Central memory CD4-positive, alpha-beta T cell (primary cell): ENCODE measurements at regions not wholly inside any gene's neighbourhood (a gene's known extent, or its start where the extent isn't known, plus 50 kb on each side); places are given as distances from the start of the nearest gene placed in this dataset.
A peak's percentile ranks its signal among the peaks of the same experiment; 100 is the strongest.
"Not testable (repeated sequence)": the region's sequence is repeated elsewhere in the genome, so short reads cannot be mapped to it uniquely, and the experiment has no call there.

ENCODE experiments used
- DNase-seq: peaks from one replicate; pipeline ENCODE4 v3.0.0; 2022

DNA sequence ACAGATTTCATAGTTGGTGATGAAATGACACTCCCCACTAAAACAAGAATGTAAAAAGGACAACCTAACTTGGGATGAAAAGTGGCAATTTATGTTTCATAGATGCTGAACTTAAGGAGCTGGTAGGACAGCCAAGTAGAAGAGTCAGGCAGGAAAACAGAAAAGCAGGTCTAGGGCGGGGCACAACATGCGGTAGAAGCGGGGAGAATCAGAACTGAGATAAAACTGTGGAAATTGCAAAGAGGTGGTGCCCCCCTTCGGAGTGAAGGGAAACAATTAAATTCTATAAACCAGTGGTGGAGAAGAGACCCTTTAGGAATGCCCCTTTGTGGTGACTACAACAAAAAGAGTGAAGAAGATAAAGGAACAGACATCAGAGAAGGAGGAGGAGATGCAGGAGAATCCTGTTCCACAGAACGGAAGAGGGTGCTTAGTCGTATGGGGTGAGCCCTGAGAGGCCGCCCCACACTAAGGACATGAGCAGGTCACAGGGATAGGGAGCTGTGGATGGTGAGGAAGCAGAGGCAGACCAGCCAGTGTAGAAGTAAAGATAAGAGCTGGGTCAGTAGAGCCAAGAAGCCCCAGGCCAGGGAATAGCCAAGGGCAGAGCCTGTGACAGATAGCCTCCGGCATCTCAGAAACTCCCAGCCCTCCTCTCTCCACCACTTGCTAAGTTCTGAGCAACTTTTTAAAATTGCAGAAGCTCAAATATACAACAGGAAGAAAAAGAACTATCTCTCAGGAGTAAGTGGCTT, 100.3 kb upstream of the DOCK9 start:
- peak; percentile 7 for DNase-seq

DNA sequence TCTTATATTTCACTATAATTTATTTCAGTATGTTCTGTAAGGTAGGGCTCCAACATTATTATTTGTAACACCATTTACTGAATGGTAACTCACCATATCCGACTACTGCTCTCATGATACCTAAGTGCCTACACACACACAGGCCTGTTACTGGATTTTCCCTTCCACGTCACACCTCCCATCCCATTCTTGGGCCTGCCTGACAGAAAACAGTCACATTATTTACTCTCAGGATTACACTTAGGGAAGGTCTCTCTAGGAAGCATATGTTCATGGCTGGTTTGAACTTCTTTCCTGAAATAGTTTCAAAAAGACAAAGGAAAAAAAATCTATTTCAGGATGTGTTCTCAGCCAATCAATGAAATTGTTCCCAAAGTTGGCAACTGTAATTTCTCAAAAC, 102.3 kb upstream of the DOCK9 start:
- no peak for DNase-seq

DNA sequence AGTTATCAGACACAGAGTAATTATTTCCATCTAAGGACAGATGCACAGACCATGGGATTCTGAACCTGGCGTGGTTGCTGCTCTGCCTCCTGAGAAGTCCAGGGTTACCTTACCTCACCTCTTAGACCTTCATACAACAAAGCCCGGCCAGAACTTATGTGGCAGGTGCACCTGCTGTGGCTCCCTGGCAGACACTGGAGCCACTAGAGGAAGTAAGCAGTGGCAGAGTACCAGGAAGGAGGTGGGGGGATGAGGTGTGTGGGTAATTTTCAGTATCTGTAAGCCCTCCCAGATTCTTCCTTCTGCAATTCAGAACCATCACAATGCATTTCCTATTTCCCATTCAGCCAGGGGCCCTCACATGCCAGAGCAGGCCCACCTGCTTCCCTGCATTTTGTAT, 106.1 kb upstream of the DOCK9 start:
- peak; percentile 17 for DNase-seq

DNA sequence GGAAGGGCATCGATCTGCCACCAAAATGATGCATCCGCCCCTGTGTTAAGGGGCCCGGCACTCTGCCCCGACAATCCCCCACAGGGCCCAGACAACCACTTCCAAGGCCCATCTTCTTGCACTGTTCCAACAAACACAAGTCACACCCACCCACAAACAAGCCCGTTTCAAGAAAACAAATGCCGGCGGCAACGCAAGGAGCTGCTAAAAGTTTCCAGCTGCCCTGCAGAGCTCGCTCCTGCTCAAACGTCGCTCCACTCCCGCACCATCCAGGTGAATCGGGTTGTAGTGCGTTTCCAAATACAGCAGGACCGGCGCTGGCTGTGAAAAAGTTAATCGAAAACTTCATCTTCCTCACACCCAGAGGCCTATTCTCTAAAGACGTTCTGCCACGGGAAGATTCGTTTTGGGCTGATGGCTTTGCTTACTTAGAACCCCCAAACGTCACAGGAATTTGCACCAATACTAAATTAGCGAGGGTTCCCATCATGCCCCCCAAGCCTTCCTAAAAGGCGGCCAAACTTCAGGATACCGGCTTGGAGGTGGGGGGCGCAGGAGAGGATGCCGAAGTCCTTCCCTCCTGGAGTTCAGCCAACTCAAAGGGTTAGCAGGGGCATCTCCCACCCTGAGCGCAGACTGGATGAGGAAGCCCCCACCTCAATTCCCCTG, 107.4 kb upstream of the DOCK9 start:
- DNase-seq, result peak; percentile 38

DNA sequence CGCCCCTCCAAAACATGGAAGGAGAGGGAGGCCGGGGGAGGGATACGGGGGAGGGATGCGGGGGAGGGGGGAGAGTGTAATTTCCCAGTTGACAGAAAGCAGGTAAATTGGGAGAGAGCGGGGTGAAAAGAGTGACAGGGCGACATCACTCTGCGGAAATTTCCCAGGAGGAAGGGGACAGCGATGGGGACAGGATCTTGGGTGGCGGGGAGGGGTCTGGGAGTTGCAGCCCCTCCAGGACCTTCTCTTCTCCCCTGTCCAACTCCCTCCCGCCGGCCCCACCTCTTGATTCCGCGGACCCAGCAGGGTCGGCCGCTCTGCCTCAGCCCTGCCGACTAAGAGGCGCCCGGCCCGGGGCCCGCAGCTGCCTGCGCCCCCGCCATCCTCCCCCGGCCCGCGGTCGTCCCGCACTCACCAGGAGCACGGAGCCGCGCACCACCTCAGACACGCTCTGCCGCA, 108.0 kb upstream of the DOCK9 start:
- DNase-seq, result no peak

DNA sequence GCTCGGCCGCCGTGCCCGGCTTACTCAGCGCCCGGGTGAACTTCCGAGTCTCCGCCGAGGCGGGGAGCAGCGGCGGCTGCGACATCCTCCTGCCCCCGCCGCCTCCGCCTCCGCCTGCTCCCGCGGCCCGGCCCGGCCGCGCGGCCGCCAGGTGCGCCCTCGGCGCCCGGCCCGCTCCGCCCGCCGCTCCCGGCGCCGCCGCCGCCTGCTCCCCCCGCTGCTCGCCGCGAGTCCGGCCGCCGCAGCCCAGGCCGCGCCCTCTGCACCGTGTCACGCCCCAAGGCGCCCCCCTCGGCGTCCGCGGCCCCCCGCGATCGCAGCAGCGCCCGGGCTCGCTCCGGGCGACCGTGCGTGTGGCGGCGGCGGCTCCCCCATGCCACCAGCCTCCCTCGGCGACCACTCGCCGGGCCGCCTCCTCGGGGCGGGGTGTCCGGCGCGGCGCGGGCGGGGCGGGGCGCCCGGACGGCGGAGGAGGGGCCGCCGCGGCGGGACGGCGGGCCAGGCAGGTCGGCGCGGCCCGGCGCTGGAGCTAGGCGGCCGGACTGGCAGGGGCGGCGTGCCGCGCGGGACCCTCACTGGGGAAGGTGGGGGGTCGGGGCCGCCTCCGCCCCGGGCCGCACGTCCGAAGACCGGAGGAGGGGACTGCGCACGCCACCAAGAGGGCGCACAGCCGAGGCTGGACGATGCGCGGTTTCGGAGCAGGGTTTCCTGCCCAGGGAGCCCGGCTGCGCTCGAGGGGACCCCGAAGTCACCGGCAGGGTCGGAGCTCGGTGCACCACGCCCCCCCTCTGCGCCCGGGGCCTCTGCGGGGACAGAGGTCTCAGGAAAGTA, 108.6 kb upstream of the DOCK9 start:
- peak; percentile 77 for DNase-seq

DNA sequence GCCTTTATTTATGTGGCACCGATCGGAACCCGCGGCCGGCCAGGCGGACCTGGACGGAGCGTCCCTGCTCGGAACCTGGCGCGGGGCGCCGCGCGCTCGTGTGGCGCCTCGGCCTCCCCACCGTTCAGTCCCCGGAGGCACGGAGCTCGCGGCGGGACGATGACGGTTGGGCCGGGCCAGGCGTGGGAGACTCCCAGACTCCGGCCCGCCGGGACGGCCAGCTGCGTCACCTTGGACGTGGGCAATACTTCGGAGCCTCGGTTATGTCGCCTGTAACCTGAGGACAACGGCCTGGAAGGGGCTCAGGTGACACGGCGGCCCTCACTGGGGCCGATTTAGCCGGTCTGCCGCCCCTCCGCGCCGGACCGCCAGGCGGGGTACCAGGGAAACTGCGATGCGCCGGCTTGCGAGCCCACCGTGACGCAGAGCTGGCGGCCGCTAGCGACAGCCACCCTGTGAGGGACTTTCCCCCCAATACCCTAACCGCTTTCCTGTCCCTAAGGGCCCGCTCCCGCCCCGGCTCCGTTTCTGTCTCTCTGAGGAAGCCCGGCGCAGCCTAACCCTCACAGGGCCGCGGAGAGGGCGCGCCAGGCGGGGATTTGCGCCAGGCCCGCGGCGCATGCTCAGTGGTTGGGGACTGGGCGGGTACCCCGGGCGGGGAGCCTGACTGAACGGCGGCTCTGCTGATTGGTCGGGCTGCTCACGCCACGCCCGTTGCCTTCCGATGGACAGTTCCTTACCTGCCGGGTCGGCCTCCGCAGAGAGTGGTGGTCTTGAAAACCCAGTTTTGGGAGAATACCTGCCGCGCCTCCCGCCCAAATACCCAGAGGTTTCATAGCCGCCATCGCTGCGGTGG, 109.5 kb upstream of the DOCK9 start:
- DNase-seq, result peak; percentile 92

DNA sequence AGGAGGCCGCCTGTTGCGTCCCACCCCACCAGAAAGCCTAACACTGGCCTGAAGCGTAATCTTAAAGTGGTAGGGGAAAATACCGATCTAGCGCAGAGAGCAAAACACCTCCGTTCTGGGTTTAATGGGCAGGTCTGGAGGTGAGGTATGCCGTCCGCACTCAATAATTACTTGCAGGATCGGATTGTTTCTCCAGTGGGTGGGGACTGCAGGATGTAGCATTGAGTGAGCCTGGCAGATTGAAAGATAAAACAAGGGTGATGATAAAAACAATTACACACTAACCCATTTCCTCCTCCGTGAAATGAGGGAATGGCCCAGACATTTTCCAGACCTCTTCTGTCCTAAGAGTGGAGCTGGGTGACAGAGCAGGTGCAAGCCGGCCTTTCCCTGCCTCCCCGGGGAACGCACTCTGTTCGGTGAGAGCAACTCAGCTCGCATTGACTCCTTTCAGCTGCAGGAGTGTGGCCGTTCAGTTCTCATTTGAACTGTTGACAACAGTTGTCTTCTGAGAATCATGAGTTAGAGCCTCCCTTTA, 110.2 kb upstream of the DOCK9 start:
- no peak for DNase-seq

DNA sequence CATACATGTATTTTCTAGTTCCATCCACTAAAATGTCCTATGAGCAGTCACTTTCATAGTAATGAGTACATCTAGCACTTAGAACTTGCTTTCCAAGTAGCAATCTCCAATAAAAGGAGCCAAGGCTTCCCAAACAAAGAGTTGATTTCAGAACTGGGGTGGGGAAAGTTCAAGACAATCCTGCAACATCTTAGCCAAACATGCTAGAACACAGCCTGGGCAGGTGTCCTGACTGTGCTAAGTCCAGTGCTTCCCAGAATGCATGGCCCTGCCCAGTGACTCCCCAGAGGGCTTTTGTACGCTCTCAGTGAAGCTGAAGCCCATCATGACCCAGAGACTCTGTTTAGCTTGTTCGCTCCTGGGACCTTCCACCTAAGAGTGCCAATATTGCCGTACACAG, 106.7 kb upstream of the UBAC2 start:
- no peak for DNase-seq

DNA sequence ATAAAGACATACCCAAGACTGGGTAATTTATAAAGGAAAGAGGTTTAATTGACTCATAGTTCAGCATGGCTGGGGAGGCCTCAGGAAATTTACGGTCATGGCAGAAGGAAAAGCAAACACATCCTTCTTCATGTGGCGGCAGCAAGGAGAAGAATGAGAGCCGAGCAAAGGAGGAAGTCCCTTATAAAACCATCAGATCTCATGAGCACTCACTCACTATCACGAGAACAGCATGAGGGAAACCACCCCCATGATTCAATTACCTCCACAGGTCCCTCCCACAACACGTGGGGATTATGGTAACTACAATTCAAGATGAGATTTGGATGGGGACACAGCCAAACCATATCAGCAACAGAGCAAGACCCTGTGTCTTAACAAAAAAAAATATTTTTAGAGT, 98.8 kb upstream of the UBAC2 start:
- not testable (repeated sequence) for DNase-seq

DNA sequence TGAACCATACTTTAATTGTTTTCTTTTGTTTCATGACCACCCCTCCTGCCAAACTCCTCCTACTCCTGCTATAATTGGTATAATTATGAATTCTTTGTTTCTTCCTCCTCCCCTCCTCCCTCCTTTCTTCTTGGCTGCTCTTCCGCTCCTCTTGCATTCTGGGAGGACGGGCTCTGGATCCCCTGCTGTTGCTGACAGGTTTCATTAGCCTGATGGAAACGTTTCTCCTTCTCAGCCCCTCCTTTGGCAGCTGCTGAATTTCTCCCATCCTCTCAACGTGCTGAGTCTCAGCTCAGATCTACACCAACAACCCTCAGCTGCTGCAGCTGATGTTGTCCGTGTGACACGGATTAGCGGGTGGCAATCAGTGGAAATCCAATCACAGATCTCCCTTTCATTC, 97.1 kb upstream of the UBAC2 start:
- DNase-seq, result no peak

DNA sequence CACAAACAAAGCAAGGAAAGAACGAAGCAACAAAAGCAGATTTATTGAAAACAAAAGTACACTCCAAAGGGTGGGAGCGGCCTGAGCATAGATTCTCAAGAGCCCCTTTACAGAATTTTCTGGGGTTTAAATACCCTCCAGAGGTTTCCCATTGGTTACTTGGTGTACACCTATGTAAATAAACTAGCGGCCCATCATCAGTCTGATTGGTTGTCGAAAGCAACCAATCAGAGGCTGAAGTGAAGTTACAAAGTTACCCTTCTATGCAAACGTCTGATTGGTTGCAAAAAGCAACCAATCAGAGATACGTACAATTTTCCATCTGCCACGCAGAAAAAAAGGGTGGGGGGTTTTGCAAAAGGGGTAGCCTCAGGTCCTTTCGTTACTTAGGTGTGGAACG, 96.3 kb upstream of the UBAC2 start:
- no peak for DNase-seq

DNA sequence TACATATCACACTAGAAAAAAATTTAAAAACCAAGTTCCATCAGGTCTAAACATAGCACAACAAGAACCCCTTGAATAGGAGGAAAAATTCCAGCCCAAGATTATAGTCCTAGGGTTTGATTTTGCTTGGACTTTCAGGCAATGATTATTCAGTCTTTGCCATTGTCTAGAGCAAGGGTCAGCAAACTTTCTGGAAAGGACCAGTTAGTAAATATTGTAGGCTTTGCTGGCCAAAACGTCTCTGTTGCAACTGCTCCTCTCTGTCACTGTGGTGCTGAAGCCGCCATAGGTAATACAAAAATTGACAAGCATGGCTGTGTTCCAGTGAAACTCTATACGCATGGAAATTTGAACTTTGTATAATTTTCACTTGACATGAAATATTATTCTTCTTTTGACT, 95.5 kb upstream of the UBAC2 start:
- no peak for DNase-seq

DNA sequence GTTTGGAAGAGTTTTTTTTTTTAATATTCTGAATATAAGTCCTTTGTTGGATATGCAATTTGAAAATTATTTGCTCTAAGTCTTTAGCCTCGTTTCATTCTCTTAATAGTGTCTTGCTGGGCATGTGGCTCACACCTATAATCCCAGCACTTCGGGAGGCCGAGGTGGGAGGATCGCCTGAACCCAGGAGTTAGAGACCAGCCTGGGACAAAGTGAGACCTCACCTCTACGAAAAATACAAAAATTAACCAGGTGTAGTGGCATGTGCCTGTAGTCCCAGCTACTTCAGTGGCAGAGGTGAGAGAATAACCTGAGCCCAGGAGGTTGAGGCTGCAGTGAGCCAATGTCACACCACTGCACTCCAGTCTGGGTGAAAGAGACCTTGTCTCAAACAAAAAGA, 87.3 kb upstream of the UBAC2 start:
- DNase-seq, result no peak

DNA sequence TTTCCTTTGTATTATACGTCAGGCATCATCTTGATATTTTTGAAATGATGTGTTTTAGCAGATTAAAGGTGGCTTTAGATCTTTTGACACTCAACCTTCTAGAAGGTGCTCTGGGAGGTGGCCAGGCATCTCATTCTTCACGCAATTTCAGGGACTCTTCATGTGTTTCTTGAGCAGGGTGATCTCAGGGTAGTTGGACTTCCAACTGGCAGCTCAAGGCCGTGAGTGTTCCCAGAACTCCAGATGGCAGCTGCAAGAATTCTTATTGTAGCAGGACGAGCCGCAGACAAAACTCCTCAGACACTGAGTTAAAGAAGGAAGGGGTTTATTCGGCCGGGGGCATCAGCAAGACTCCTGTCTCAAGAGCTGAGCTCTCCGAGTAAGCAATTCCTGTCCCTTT, 82.5 kb upstream of the UBAC2 start:
- DNase-seq, result no peak

DNA sequence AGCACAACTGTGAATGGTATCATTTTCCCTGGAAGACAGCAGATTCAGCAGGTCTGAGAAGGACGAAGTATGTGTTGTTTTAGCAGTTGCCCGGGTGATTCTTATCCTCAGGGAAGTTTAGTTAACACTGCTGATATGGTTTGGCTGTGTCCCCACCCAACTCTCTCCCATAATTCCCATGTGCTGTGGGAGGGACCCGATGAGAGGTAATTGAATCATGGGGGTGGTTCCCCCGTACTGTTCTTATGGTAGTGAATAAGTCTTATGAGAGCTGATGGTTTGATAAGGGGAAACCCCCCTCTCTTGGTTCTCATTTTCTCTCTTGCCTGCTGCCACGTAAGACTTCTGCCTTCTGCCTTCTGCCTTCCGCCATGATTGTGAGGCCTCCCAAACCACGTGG, 81.0 kb upstream of the UBAC2 start:
- DNase-seq, result peak; percentile 15

DNA sequence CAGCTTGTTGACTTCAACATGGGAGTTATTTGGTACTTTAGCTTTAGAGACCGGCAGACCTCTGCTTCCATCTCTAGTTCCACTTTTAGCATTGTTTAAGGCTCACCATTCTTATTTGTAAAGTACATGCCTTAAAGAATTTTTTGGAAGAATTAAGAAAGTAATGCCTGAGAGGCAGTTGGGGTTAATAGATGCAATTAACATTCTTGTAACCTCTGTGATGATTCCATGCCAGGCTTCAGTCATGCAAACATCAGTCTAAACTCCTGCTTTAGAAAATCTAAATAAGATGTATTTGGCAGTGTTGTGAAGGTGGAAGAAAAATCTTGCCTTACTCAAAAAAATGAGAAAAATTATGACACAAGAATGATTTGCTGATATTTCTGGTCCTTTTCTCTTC, 79.9 kb upstream of the UBAC2 start:
- no peak for DNase-seq

DNA sequence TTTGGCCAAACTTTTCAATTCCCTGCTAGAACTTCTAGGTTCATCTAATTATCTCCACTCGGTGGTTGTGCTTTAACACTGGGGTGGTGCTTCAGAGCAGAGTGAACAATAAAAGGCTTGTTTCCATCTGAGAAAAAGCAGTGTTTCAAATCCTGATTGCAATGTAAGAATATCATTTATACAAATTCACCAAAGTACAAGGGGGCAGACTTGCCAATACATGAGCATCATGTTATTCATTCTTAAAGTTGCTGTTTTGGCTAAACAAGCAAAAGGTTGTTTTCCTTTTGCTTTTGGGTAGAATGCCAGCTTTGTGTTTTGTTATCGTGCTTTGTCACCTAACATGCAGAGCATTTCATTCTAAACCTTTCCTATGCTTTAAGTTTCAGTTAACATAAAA, 78.5 kb upstream of the UBAC2 start:
- no peak for DNase-seq

DNA sequence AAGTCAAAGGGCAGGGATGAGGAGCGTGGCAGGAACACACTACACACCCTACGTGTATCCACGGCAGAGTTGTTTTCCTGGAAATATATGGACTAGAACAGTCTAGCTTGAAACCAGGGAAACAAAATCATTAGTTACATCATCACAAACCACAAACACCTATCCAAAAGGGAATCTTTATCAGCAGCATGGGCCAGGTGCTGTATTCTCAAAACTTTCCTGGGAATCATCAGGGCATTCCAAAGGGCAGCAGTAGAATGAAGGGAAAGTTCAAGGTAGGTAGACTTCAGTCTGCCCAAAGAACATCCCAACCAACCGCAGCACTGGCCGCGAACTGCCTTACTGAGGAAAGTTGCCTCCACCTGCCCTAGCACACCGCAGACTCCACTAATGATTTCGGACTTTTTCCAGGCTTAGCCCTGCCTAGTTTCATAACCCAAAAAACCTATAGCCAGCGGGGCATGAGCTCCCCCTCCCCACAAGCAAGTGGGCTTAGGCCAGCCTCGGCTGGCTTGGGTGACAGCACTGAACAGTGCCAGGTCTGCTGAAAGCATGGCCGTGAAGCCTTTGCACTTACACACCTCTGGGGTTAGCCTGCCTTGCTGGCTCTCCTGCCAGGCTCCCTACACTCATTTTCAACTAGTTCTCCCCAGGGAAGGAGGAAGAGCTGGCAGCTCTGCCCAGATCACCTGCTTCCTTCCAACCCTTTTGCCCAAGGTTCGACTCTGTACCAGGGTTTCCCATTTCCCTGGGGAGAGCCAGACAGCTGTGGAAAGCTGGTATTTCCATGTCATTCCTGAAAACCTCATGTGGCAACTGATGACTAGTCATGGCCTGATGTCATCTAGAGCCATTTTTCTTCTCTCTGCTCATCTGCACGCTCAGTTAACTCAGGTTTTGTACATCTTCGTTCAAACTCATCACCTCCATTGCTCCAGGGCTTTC, 77.3 kb upstream of the UBAC2 start:
- DNase-seq, result no peak

DNA sequence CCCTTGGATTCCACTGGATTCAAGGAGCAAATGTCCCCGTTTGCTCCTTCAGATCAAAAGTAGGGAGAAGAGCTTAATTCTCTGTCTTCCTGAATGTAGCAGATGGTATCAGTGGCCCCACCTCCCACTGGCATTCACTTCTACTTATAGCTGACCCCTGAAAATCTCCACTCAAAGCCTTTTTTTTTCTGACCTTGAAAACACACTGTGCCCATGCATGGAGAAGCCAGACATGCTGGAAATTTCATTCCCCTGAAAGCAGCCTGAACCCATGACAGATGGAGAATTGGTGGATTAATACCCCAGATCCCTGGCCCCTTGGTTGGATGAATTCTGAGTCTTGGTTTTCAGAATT, 76.6 kb upstream of the UBAC2 start:
- DNase-seq, result no peak

DNA sequence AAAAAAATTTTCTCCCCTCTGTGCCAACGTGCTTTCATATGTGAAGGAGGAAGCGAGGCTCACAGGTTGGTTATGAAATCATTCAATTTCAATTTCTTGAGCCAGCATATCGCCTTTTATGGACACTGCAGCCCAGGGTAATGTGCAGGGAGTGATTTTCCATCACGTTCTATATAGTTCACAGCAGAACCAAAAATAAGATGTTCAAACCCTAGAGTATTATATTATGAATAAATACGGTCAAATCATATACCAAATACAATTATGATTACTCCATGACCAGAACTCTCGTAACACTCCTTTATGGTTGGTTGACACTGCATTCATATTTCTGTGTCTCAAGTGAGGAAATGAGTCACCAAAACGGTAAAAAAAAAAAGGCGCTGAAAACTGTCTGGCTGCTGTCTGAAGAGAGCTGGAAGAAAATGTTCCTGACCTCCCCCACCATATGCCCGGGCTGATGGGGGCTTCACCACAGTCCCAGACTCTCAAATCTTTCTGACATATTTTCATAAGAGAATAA, 75.8 kb upstream of the UBAC2 start:
- DNase-seq, result peak; percentile 12
